ENCODE measurements at regions not wholly inside any gene's neighbourhood (a gene's known extent, or its start where the extent isn't known, plus 50 kb on each side); places are given as distances from the start of the nearest gene placed in this dataset.
"Not testable (repeated sequence)": the region's sequence is repeated elsewhere in the genome, so short reads cannot be mapped to it uniquely, and the experiment has no call there.

GRCh38 chr2:87403893-87404175 is 344.1 kb upstream of the PLGLB2 start (continued):
- TF ChIP-seq CTCF (IDR thresholded peaks at IDR 0.05; ENCODE audit: low read depth, low read length, missing input control), result no peak
- TF ChIP-seq FOXA2 (IDR thresholded peaks at IDR 0.05), result no peak
- TF ChIP-seq RAD21 (IDR thresholded peaks at IDR 0.05), result no peak

GRCh38 chr2:87404411-87405255 is 343.3 kb upstream of the PLGLB2 start:
- 93% methylated on average over 22 of the region's 22 CpGs for WGBS
- H3K4me1 ChIP-seq (ENCODE audit: control insufficient read depth in 4 of 4, insufficient read depth in 4 of 4, low read length in 3 of 4); H3K27me3 ChIP-seq (ENCODE audit: control insufficient read depth in 4 of 4, insufficient read depth in 4 of 4, low read length in 3 of 4); H3K9ac ChIP-seq (ENCODE audit: low read depth in 1 of 2, low read length in 2 of 2); H3K27ac ChIP-seq (ENCODE audit: low read depth in 1 of 2, low read length in 2 of 2); H3K9me3 ChIP-seq (ENCODE audit: control insufficient read depth in 4 of 4, low read length in 3 of 4); DNase-seq (ENCODE audit: low spot score); H3K36me3 ChIP-seq (ENCODE audit: control insufficient read depth in 4 of 4, insufficient read depth in 3 of 4, low read depth in 1 of 4, low read length in 3 of 4); H3K4me3 ChIP-seq (ENCODE audit: low read depth in 1 of 3, low read length in 3 of 3): not testable (repeated sequence)

- not testable (repeated sequence) for DNase-seq (ENCODE audit: low spot score); H3K9me3 ChIP-seq (ENCODE audit: control insufficient read depth in 4 of 4, low read length in 3 of 4)
These were observed 342.2 kb upstream of the PLGLB2 start for GRCh38 chr2:87405531-87406216.

GRCh38 chr2:87406406-87407175 is 341.3 kb upstream of the PLGLB2 start:
- not testable (repeated sequence) for H3K4me1 ChIP-seq (ENCODE audit: control insufficient read depth in 4 of 4, insufficient read depth in 4 of 4, low read length in 3 of 4); DNase-seq (ENCODE audit: low spot score); H3K27ac ChIP-seq (ENCODE audit: low read depth in 1 of 2, low read length in 2 of 2); H3K9ac ChIP-seq (ENCODE audit: low read depth in 1 of 2, low read length in 2 of 2); H3K36me3 ChIP-seq (ENCODE audit: control insufficient read depth in 4 of 4, insufficient read depth in 3 of 4, low read depth in 1 of 4, low read length in 3 of 4); H3K27me3 ChIP-seq (ENCODE audit: control insufficient read depth in 4 of 4, insufficient read depth in 4 of 4, low read length in 3 of 4); H3K9me3 ChIP-seq (ENCODE audit: control insufficient read depth in 4 of 4, low read length in 3 of 4); H3K4me3 ChIP-seq (ENCODE audit: low read depth in 1 of 3, low read length in 3 of 3)
- 76% methylated on average over 6 of the region's 6 CpGs for WGBS

More at GRCh38 chr2:87405531-87406216, 342.2 kb upstream of the PLGLB2 start:
- not testable (repeated sequence) for H3K9ac ChIP-seq (ENCODE audit: low read depth in 1 of 2, low read length in 2 of 2); H3K4me3 ChIP-seq (ENCODE audit: low read depth in 1 of 3, low read length in 3 of 3); H3K27me3 ChIP-seq (ENCODE audit: control insufficient read depth in 4 of 4, insufficient read depth in 4 of 4, low read length in 3 of 4); H3K36me3 ChIP-seq (ENCODE audit: control insufficient read depth in 4 of 4, insufficient read depth in 3 of 4, low read depth in 1 of 4, low read length in 3 of 4); H3K4me1 ChIP-seq (ENCODE audit: control insufficient read depth in 4 of 4, insufficient read depth in 4 of 4, low read length in 3 of 4); H3K27ac ChIP-seq (ENCODE audit: low read depth in 1 of 2, low read length in 2 of 2)
- 81% methylated on average over 3 of the region's 6 CpGs for WGBS

DNA sequence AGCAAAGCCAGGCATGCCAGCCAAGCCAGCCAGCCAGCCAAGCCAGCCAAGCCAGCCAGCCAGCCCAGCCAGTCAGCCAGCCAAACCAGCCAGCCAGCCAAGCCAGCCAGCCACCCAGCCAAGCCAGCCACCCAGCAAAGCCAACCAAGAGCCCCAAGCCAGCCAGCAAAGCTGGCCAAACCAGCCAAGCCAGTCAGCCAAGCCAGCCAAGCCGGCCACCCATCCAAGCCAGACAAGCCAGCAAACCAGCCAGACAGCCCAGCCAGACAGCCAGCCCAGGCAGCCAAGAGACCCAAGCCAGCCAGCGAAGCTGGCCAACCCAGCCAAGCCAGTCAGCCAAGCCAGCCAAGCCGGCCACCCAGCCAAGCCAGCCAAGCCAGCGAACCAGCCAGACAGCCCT is 338.3 kb upstream of the PLGLB2 start:
- H3K36me3 ChIP-seq (ENCODE audit: control insufficient read depth in 4 of 4, insufficient read depth in 3 of 4, low read depth in 1 of 4, low read length in 3 of 4); DNase-seq (ENCODE audit: low spot score); H3K4me1 ChIP-seq (ENCODE audit: control insufficient read depth in 4 of 4, insufficient read depth in 4 of 4, low read length in 3 of 4); H3K27ac ChIP-seq (ENCODE audit: low read depth in 1 of 2, low read length in 2 of 2); H3K4me3 ChIP-seq (ENCODE audit: low read depth in 1 of 3, low read length in 3 of 3); H3K27me3 ChIP-seq (ENCODE audit: control insufficient read depth in 4 of 4, insufficient read depth in 4 of 4, low read length in 3 of 4); H3K9me3 ChIP-seq (ENCODE audit: control insufficient read depth in 4 of 4, low read length in 3 of 4); H3K9ac ChIP-seq (ENCODE audit: low read depth in 1 of 2, low read length in 2 of 2): not testable (repeated sequence)
- WGBS, result 77% methylated on average over 2 of the region's 4 CpGs

DNA sequence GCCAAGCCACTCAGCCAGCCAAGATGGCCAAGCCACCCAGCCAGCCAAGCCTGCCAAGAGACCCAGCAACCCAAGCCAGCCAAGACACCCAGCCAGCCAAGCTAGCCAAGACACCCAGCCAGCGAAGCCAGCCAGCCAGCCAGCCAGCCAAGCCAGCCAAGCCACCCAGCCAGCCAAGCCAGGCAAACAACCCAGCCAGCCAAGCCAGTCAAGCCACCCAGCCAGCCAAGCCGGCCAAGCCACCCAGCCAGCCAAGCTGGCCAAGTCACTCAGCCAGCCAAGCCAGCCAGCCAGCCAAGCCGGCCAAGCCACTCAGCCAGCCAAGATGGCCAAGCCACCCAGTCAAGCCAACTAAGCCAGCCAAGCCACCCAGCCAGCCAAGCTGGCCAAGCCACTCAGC is 337.5 kb upstream of the PLGLB2 start:
- H3K4me3 ChIP-seq (ENCODE audit: low read depth in 1 of 3, low read length in 3 of 3); DNase-seq (ENCODE audit: low spot score); H3K9ac ChIP-seq (ENCODE audit: low read depth in 1 of 2, low read length in 2 of 2); H3K9me3 ChIP-seq (ENCODE audit: control insufficient read depth in 4 of 4, low read length in 3 of 4); H3K4me1 ChIP-seq (ENCODE audit: control insufficient read depth in 4 of 4, insufficient read depth in 4 of 4, low read length in 3 of 4); H3K27me3 ChIP-seq (ENCODE audit: control insufficient read depth in 4 of 4, insufficient read depth in 4 of 4, low read length in 3 of 4); H3K36me3 ChIP-seq (ENCODE audit: control insufficient read depth in 4 of 4, insufficient read depth in 3 of 4, low read depth in 1 of 4, low read length in 3 of 4); H3K27ac ChIP-seq (ENCODE audit: low read depth in 1 of 2, low read length in 2 of 2): not testable (repeated sequence)
- WGBS, result 75% methylated on average over 3 of the region's 3 CpGs

DNA sequence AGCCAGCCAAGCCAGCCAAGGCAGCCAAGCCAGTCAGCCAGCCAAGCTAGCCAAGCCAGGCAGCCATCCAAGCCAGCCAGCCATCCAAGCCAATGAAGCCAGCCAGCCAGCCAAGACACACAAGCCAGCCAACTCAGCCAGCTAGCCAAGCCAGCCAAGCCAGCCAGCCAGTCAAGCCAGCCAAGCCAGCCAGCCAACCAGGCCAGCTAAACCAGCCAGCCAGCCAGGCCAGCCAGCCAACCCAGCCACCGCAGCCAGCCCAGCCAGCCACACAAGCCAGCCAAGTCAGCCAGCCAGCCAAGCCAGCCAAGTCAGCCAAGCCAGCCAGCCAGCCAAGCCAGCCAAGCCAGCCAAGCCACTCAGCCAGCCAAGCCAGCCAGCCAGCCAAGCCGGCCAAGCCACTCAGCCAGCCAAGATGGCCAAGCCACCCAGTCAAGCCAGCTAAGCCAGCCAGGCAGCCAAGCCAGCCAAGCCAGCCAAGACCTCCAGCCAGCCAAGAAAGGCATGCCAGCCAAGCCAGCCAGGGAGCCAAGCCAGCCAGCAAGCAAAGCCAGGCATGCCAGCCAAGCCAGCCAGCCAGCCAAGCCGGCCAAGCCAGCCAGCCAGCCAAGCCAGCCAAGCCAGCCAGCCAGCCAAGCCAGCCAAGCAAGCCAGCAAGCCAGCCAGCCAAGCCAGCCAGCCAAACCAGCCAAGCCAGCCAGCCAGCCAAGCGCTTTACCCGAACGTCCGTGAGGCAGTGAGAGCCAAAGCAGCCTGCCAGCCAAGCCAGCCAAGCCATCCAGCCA is 335.7 kb upstream of the PLGLB2 start:
- not testable (repeated sequence) for H3K36me3 ChIP-seq (ENCODE audit: control insufficient read depth in 4 of 4, insufficient read depth in 3 of 4, low read depth in 1 of 4, low read length in 3 of 4); H3K27me3 ChIP-seq (ENCODE audit: control insufficient read depth in 4 of 4, insufficient read depth in 4 of 4, low read length in 3 of 4); H3K4me1 ChIP-seq (ENCODE audit: control insufficient read depth in 4 of 4, insufficient read depth in 4 of 4, low read length in 3 of 4); H3K4me3 ChIP-seq (ENCODE audit: low read depth in 1 of 3, low read length in 3 of 3); H3K9ac ChIP-seq (ENCODE audit: low read depth in 1 of 2, low read length in 2 of 2); DNase-seq (ENCODE audit: low spot score); H3K9me3 ChIP-seq (ENCODE audit: control insufficient read depth in 4 of 4, low read length in 3 of 4); H3K27ac ChIP-seq (ENCODE audit: low read depth in 1 of 2, low read length in 2 of 2)
- 62% methylated on average over 3 of the region's 7 CpGs for WGBS
